Activated gamma-delta T cell treated with anti-CD3 and anti-CD28 coated beads, Interleukin-2, amount 50 U/mL, for 16 hours (primary cell): ENCODE measurements at regions not wholly inside any gene's neighbourhood (a gene's known extent, or its start where the extent isn't known, plus 50 kb on each side); places are given as distances from the start of the nearest gene placed in this dataset.
"Not testable (repeated sequence)": the region's sequence is repeated elsewhere in the genome, so short reads cannot be mapped to it uniquely, and the experiment has no call there.

Experiments used
- DNase-seq: peaks from one replicate; pipeline ENCODE4 v3.0.0-alpha.2; 2020; ENCODE audit warnings: low read depth

DNA sequence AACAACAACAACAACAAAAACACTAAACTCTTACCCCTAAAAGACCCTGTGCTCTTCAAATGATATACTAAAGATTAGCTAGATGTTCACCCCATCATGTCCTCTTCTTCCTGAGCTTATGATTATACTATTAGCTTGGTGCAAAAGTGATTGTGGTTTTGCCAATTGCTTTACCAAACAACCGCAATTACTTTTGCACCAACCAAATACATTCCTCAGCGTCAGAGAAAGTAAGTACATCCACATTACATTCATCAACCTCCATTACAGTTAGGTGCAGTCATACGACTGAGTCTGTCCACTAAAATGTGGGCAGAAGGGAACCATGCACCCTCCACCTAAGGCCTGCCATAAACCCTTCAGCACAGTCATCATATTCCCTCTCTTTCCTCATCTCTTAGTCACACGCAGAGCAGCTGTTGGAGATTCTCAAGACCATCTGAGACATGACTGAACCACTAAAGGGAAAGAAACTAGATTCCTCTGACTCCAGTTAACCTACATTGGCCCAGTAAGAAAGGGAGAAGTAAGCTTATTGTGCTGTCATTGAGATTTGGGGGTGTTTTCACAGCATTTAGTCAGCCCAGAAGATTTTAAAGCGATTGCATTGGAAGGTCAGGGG is 181.6 kb upstream of the TLE4 start:
- DNase-seq: no peak

DNA sequence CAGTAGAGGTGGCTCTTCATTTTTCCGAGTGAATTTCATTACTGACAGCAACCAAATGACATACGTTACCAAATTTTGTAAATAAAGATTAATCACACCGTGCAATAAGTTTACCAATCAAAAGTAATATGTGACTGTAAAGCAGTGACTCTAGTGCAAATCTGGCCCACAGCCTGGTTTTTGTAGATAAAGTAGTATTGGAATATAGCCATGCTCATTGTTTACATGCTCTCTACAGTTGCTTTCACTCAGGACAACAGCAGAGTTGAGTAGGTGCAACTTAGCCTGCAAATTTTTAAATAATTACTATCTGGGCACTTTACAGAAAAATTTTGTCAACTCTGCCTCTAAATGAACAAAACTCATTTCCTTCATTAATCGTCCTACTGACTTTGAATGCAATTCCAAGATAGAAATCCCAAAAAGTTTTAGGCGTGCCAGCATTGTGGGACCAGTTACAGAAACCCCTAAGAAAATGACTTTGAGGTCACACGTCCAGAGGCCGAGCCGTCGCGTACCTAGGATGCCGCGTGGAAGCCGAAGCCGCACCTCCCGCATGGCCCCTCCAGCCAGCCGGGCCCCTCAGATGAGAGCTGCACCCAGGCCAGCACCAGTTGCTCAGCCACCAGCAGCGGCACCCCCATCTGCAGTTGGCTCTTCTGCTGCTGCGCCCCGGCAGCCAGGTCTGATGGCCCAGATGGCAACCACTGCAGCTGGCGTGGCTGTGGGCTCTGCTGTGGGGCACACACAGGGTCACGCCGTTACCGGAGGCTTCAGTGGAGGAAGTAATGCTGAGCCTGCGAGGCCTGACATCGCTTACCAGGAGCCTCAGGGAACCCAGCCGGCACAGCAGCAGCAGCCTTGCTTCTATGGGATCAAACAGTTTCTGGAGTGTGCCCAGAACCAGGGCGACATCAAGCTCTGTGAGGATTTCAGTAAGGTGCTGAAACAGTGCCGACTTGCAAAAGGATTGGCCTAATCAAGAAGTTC is 180.7 kb upstream of the TLE4 start:
- DNase-seq: no peak

DNA sequence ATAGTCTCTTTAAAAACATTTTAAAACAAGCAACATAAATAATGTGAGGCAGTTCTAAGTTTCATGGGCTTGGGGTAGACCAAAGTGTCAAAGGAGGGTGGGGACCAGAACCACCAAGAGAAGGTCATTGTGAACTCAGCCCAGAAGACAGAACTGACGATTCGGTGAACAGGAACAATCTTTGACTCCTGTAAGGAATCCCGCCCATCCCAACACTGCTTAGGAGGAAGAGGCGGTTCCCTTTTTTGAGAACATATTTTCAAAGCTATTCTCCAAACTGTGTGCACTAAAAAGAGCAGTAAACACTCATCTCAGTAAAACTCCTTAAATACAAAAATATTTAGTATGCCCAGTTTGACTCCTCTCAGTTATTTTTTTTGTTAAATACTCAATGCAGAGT is 176.5 kb upstream of the TLE4 start:
- no peak for DNase-seq

DNA sequence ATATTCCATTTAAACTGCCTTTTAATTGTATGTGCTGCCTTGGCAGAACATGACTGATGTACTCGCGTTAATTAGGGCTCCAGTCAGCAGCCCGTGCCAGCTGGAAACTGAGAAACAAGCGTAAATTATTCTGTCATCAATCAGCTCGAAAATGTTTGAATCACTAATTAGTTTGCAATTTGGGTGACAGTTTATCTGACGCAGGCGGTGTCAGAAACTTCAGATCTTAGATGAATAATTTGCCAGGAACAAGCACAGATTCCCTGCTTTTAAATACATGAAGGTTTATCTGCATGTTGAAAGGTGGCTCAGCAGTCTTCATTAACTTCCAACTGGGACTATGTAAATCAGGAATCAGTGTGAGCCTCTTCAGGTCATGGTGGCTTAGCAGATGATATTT is 176.0 kb upstream of the TLE4 start:
- DNase-seq: no peak

DNA sequence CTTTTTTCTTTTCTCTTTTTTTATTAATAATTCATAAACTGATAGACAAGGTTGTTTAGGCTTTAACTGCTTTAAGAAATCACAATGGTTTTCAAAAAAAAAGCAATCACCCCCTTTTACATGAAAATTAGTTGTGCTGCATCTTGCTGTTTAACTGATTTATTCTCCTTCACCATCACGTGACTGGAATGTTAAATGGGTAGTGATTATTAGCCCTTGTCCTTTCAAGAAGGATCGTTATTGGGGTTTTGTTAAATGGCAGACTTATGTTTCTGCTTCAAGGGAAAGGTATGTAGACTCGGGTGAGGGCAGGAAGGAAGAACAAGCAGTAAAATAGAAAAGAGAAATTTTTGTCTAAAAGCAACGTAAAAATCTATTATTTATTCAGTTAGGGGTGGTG is 175.6 kb upstream of the TLE4 start:
- DNase-seq: no peak

DNA sequence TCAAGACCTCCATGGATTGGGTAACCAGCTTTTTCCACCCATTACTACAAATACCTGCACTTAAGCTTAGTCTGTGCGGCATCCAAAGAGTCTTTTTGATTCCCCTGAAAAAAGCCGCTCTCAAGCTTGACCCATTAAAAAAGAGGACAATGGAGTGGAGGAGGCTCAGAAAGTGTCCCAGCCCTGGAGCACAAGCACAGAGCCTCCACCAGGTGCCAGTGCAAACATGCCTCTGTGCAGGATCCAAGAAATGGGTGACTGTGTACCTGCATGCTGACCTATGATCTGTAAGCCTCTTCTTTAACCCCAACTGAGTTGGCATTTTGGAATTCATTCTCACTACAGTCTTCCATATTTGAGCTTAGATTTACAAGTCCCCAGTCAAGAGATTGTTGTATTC is 168.3 kb upstream of the TLE4 start:
- no peak for DNase-seq

DNA sequence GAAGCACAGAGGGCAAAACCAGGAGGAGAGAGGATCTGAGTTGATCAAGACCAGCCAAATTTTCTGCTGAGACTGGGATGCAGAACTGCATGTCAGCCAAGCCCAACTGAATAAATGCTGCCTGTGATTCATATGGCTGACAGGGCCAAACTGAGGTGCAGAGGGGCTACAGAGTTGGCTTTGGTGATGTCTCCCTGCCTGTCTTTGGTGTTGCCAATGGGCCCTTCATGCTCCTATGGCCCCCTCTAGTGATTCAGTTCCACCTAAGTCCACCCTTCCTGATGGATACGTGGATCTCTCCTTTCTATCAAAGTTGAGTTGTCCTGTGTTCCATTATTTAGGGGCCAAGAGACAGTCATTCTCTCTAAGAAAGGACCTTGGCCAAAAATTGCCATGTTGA is 163.6 kb upstream of the TLE4 start:
- DNase-seq: no peak

DNA sequence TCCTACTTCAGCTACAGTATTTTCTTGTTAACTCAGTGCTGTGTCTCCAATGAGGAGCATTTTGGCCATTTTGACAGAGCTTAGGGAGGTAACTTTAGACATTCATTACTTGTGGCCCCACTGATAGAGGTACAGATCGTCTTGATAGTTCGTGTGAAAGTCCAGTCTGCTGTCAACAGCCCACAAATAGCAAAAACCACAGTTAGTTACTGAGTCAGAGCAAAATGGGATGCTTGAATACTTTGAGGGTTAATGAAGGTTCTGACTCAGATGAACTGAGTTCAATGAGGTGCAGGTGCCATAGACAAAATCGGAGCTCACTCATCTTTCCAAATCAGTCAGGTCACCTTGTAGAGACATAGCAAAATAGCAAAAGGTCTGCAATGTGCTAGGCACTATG is 163.1 kb upstream of the TLE4 start:
- no peak for DNase-seq

DNA sequence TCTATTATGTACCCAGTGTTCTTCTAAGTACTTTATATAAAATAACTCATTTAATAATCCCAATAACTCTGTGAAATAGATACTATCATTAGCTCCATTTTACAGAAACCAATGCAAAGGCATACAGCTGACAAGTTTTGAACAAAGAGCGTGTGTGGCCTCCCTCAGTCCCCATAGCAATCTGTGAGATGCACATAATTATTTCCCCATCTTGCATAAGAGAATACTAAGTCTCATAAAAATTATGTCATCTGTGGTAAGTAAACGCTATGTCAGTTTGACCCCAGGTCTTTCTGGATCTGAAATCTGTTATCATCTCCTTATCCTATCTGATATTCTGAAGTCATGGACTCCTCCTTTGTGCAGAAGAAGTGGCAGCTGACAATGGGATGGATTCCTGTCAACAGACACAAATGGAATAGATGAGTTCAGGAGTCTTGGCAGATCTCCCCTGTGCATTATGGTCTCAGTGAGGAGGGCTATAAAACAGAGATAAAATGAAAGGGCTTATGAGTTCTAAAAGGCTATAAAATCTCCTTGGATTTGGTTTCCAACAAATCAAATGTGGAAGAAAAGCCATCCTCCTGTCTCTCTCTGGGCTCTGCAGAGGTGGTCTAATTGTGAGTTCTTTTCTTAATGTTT is 162.5 kb upstream of the TLE4 start:
- no peak for DNase-seq

DNA sequence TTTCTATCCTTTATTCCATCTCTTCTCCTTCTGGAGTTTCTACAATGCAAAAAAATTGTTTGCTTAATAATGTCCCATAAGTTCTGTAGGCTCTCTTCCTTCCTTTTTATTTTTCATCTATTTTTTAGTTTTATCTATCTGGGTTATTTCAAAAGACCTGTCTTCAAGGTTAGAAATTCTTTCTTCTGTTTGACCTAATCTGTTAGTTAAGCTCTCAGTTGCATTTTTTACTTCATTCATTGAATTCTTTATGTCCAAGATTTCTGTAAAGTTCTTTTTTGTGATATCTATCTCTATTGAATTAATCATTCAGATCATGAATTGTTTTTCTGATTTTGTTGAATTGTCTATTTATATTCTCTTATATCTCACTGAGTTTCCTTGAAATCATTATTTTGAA is 145.9 kb upstream of the TLE4 start:
- DNase-seq: no peak

DNA sequence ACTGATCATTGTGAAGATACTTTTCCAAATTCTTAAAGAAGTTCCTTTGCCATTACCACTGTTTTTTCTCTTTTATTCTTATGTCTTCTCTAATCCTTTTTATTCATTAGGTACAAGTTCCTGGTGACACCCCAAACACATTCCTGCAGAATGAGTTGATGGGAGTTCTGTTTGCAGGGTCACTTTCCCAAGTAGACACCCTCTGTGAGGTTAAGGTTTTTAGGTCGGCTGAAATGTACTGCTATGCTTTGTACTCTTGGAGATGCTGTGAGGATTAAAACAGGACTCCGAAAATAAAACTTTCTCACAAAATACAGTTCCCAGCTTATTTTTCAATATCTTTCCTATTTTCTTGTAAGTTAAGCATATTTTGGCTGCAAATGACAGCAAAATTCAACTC is 143.3 kb upstream of the TLE4 start:
- no peak for DNase-seq

DNA sequence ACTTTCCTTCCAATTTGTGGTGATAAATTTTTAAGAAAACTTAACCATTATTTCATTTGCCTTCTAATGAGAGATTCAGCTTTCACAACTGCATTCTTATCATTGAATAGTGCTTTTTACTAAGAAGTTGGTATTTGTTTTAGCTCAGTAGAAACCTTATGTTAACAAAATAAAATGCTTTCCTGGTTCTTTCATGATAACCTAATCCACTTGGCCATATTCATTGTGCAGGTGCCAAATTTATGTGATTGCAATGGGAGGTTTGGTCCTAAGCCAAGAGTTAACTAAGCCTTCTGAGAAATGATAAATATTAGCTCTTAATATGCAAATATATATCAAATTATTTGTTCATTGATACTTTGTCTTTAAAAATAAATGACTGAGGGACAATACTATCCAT is 141.1 kb upstream of the TLE4 start:
- no peak for DNase-seq

DNA sequence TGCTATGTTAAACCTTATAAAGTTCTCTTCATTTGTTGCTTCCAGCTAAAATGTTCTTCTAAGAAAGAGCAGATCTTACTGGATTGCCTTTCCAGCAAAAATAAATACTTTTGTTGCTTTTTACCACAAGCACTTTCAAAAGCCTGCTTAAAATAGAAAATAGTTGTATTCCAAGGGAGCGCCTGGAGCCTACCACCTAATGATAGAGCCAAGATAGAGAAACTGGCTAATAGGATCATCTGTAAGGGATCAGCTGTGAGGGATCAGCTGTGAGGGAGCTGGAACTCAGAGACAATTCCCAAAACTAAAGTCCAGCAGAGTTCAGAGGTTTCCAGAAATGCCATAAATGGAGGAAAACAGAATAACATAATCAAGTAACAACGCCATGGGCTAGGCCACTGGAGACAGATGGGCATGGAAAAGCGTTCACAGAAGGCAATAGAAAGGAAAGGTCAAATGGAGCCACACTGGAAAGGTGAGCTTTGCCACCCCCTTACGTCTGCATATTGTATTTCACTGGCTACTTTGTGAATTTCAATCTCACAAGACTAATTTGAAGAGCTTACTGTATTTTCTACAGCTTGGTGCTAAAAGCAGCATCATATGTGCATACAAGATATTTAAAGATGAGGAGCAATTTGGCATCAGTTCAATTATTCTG is 140.6 kb upstream of the TLE4 start:
- DNase-seq: no peak

DNA sequence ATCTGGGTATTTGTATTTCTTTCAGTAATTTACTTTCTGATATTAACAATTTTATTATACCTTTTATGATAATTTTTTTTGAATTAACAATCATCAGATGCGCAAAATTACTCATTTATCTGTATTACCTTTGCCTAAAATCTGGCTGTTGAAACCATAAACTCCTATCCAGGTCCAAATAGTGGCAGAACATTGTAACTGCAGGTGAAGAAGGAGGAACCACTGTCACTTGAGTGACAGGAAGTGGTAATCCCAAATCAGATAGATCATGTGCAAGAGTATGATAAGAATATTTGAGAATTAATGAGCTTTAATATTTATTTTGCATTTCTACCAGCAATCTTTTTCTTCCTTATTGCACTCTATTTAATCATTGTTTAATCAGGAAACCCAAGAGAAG is 139.3 kb upstream of the TLE4 start:
- DNase-seq: no peak

DNA sequence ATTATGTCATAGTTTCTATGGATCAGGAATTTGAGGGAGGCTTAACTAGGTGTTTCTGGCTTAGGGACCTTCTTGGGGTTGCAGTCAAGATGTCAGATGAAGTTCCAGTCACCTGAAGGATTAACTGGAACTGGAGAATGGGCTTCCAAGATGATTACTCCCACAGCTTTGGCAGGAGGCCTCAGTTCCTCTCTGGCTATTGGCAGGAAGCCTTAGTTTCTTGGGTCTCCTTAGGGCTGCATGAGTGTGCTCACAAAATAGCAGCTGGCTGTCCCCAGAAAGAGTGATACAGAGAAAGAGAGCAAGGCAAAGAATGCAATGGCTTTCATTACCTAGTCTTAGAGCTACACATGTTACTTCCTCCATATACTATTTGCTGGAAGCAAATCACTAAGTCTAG is 138.1 kb upstream of the TLE4 start:
- no peak for DNase-seq

DNA sequence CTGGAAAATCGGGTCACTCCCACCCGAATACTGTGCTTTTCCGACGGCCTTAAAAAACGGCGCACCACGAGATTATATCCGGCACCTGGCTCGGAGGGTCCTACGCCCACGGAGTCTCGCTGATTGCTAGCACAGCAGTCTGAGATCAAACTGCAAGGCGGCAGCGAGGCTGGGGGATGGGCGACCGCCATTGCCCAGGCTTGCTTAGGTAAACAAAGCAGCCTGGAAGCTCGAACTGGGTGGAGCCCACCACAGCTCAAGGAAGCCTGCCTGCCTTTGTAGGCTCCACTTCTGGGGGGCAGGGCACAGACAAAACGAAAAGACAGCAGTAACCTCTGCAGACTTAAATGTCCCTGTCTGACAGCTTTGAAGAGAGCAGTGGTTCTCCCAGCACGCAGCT is 132.5 kb upstream of the TLE4 start:
- not testable (repeated sequence) for DNase-seq

DNA sequence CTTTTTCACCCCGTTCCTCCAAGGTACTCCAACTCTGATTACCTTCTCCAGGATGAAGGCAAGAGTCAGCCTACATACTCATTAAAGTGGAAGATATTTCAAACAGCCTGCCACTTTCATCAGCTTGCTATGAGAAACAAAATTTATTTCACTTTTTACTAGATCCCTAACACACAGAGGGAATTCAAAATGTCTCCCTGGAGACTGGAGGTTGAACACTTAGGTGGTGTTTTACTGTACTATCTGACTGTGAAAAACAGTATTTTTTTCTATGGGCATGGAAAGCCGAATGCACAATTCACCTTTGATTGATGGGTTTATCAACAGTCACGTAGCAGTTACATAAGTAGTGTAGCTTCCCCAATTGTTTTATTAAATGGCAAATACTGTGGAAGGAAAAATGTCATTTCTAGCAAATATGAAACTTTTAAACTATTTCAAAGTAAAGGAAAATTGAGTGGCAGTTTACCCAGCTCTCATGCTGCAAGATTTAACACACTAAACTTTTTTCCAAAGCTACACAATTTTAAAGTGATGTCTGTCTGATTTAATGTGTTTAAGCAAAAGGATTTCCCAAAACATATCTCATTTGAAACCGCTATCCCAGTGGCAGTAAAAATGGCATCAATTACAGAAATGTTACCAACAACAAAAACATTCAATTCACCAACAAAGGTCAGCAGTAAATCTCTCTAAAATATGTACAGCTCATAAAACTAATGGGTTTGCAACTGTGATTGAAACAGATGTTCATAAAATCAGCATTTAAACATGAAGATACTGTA is 125.0 kb upstream of the TLE4 start:
- DNase-seq: no peak

DNA sequence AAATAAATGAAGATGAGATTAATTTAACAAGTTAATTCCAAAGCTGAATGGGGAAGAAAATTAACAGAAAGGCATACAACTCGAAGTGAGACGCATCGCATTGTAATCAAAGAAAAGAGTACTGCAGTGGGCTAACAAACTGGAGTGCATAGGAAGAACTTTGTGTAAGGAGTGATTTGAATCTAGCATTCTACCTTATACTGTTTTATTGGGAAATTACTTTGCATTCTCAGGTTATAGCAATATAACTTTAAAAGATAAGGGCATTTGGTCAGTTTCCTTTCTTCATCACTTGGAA is 124.5 kb upstream of the TLE4 start:
- DNase-seq: no peak

DNA sequence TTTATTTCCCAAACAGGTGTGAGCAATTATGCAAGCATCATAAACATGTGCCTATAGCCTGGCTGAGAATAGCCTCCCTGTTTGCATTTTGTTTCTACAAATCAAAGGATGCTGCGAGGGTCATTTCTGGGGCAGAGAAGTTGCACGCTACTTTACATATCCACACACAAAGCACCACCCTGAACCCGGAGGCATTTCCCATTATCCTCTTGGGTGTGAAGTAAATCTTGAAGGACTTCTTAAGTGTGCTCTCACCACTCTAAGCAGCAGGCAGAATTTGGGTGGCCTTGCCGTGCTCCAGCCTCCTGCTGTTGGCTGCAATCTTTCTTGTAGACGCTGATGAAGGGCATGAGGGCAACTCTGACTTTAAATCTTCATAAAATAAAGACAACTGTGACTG is 124.0 kb upstream of the TLE4 start:
- DNase-seq: no peak

DNA sequence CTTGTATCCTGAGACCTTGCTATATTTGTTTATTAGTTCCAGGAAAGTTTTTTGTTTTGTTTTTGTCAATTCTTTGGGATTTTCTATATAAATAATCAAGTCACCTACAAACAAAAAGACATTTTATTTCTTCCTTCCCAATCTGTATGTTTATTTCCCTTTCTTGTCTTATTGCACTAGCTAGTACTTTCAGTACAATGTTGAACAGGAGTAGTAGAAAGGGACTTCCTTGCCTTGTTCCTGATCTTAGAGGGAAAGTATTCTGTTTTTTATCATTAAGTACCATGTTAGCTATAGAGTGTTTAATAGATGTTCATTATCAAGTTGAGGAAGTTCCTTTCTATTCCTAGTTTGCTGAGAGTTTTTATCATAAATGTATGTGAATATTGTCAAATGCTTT is 119.5 kb upstream of the TLE4 start:
- DNase-seq: no peak

DNA sequence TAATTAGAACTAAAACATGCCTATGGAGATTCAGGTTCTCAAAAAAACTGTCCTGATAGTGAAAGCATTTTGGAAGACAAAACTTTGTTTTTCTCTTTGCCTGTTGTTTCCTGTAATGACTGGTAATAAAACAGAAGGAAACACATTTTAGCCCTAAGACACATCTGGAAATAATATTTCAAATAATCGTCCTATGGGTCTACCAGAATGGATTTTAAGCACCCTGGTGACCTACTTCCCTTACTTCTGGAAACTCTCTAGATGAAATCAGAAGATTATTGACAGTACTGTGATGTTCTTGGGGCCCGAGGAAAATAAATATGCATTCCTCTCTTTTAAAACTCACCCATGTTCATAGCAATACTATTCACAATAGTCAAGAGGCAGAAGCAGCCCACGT is 110.1 kb upstream of the TLE4 start:
- no peak for DNase-seq

DNA sequence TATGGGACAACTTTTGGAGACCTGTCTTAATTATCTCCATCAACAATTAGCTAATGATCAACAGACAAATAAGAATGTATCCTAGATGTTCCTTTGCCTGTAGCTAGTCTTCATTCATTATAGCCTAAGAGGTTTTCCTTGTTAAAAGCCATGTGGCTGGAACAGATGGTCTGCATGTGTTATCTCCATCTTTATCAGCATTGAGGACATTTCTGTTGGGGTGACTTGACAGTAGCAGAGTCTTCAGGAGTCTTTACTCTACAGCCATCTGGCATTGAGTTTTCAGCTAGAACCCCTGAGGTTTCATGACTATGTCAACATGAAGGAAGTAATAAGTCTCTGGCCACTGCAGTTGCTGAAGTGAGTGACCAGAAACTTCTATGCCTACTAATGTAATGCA is 106.6 kb upstream of the TLE4 start:
- DNase-seq: no peak
